ENCODE measurements at regions not wholly inside any gene's neighbourhood (a gene's known extent, or its start where the extent isn't known, plus 50 kb on each side); places are given as distances from the start of the nearest gene placed in this dataset.

GRCh38 chr11:113618360-113618759 is 87.7 kb downstream of the TMPRSS5 start:
- H3K4me1 ChIP-seq (ENCODE audit: insufficient read depth, low read length): no peaks in the 10 kb centered on the region
- no peak overlapping the region for H3K27ac ChIP-seq (ENCODE audit: extremely low read length, insufficient read depth, low read length)
- no peak overlapping the region for H3K9ac ChIP-seq (ENCODE audit: insufficient read depth, low read depth, low read length)
- H3K4me2 ChIP-seq (ENCODE audit: low read depth, low read length): no peak overlapping the region
- H3K4me3 ChIP-seq (replicated peaks in 1 of 3; ENCODE audit: insufficient read depth in 1 of 3, low read depth in 2 of 3, low read length in 3 of 3): no peak overlapping the region
- FAIRE-seq (no peak), ATAC-seq (no peak), DNase-seq (ENCODE audit: low spot score) (no peak)
- no peaks in the 10 kb centered on the region for H3K27me3 ChIP-seq (ENCODE audit: control insufficient read depth in 1 of 2, insufficient read depth in 2 of 2, low read length in 2 of 2)
- TF ChIP-seq CBX2 (IDR thresholded peaks at IDR 0.05; ENCODE audit: low read depth, low read length) (no peak), CBX2 (CRISPR knock-in tag; IDR thresholded peaks at IDR 0.05; ENCODE audit: low read depth) (no peak)
- H3K9me3 ChIP-seq (ENCODE audit: low read length): no peaks in the 10 kb centered on the region
- no peak overlapping the region for H2AFZ ChIP-seq (ENCODE audit: low read length)
- no peaks in the 10 kb centered on the region for H3K36me3 ChIP-seq (replicated peaks in 1 of 2; ENCODE audit: control insufficient read depth in 1 of 2, insufficient read depth in 2 of 2, low read length in 2 of 2)
- H4K20me1 ChIP-seq (ENCODE audit: insufficient read depth, low read length): no peaks in the 10 kb centered on the region
- BruUV-seq (replicated peaks): no TSS peak
- ChIA-PET CTCF (ENCODE audit: low intra/inter-chr PET ratio, low total read pairs) (no interaction called here), POLR2A (no interaction called here)
- WGBS (ENCODE audit: low lambda C conversion rate): 5% methylated on average over 2 of the region's 2 CpGs
- H3K79me2 ChIP-seq (ENCODE audit: insufficient read depth, low read length): no peaks in the 10 kb centered on the region
- in situ Hi-C loops (cut with HindIII; ENCODE audit: extremely low pct_ligation_motif_present, low pct_unique_long_range_greater_than_20kb) (no loop called here), intact Hi-C loops (cut with micrococcal nuclease; ENCODE audit: unreplicated experiment) (no loop called here)

- no peak overlapping the region for H3K27ac ChIP-seq (ENCODE audit: extremely low read length, insufficient read depth, low read length)
- POLR2A ChIA-PET: no interaction called here
- BruUV-seq (replicated peaks): no TSS peak
- in situ Hi-C loops (cut with HindIII; ENCODE audit: extremely low pct_ligation_motif_present, low pct_unique_long_range_greater_than_20kb) (no loop called here), intact Hi-C loops (cut with micrococcal nuclease; ENCODE audit: unreplicated experiment) (no loop called here)
- H3K4me1 ChIP-seq (ENCODE audit: insufficient read depth, low read length): no peaks in the 10 kb centered on the region
- no peaks in the 10 kb centered on the region for H4K20me1 ChIP-seq (ENCODE audit: insufficient read depth, low read length)
- CTCF ChIA-PET (ENCODE audit: low intra/inter-chr PET ratio, low total read pairs): no interaction called here
- FAIRE-seq (no peak), DNase-seq (ENCODE audit: low spot score) (no peak), ATAC-seq (no peak)
- H3K4me3 ChIP-seq (replicated peaks in 1 of 3; ENCODE audit: insufficient read depth in 1 of 3, low read depth in 2 of 3, low read length in 3 of 3): no peak overlapping the region
- no peaks in the 10 kb centered on the region for H3K79me2 ChIP-seq (ENCODE audit: insufficient read depth, low read length)
- H3K9me3 ChIP-seq (ENCODE audit: low read length): no peaks in the 10 kb centered on the region
- no peak overlapping the region for H3K4me2 ChIP-seq (ENCODE audit: low read depth, low read length)
- H3K9ac ChIP-seq (ENCODE audit: insufficient read depth, low read depth, low read length): no peak overlapping the region
- no peak for TF ChIP-seq NONO (IDR thresholded peaks at IDR 0.05)
- no peak for TF ChIP-seq NONO (CRISPR knock-in tag; conservative IDR thresholded peaks at IDR 0.05)
- TF ChIP-seq JUNB (CRISPR knock-in tag; IDR thresholded peaks at IDR 0.05; ENCODE audit: borderline replicate concordance): no peak
- TF ChIP-seq ZFP41 (CRISPR knock-in tag; IDR thresholded peaks at IDR 0.05; ENCODE audit: borderline replicate concordance): no peak
- no peak for TF ChIP-seq ZNF432 (CRISPR knock-in tag; IDR thresholded peaks at IDR 0.05; ENCODE audit: borderline replicate concordance)
- TF ChIP-seq TBX2 (CRISPR knock-in tag; IDR thresholded peaks at IDR 0.05; ENCODE audit: borderline replicate concordance): no peak
- TF ChIP-seq ATF7 (IDR thresholded peaks at IDR 0.05): peak; percentile 21; the same call in 1 of the 2 replicates
- no peak for TF ChIP-seq ATF7 (CRISPR knock-in tag; IDR thresholded peaks at IDR 0.05)
- TF ChIP-seq ZNF609 (CRISPR knock-in tag; IDR thresholded peaks at IDR 0.05; ENCODE audit: borderline replicate concordance): no peak
- no peak overlapping the region for H2AFZ ChIP-seq (ENCODE audit: low read length)
- 8% methylated on average over 1 of the region's 1 CpG for WGBS (ENCODE audit: low lambda C conversion rate)
- H3K36me3 ChIP-seq (replicated peaks in 1 of 2; ENCODE audit: control insufficient read depth in 1 of 2, insufficient read depth in 2 of 2, low read length in 2 of 2): no peaks in the 10 kb centered on the region
- H3K27me3 ChIP-seq (ENCODE audit: control insufficient read depth in 1 of 2, insufficient read depth in 2 of 2, low read length in 2 of 2): no peaks in the 10 kb centered on the region
Measured at GRCh38 chr11:113615773-113616172, 90.3 kb downstream of the TMPRSS5 start.

Data from HepG2 (cell line).